HG03135 (cell line): ENCODE measurements at regions not wholly inside any gene's neighbourhood (a gene's known extent, or its start where the extent isn't known, plus 50 kb on each side); places are given as distances from the start of the nearest gene placed in this dataset.

Experiments used
- ATAC-seq: cut with Tn5 transposase; IDR thresholded peaks from one replicate; pipeline ENCODE4 v1.9.1; 2021; ENCODE audit warnings: mild to moderate bottlenecking, moderate library complexity; ENCODE audit not compliant: unreplicated experiment

GRCh38 chr15:62922514-62922913, 120.0 kb upstream of the TPM1 start:
- no peak for ATAC-seq

- no peak for ATAC-seq
Measured at GRCh38 chr15:62925875-62926274, 116.7 kb upstream of the TPM1 start.

GRCh38 chr15:62927196-62927595, 115.4 kb upstream of the TPM1 start:
- no peak for ATAC-seq

DNA sequence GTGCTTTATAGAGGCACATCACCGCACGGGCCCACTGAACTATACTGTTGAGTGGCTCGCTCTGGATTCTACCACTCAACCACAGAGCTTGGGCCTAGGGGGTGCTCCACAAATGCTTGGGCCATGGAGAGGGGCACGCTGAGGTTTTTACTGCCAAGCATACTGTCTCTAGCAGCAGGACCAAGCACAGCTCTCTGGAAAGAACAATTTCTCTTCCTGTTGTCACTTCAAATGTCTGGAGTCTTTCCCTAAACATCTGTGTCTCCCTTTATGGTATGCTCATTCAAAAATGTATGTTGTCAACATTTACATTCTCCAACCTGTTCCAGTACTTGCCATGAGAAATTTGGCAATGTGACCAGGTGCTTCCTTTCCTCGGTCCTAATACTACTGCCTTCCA, 114.7 kb upstream of the TPM1 start:
- no peak for ATAC-seq

GRCh38 chr15:62928242-62928999, 114.1 kb upstream of the TPM1 start:
- ATAC-seq, result no peak

GRCh38 chr15:62929000-62929357, 113.6 kb upstream of the TPM1 start:
- ATAC-seq, result no peak

- ATAC-seq, result no peak
Measured at GRCh38 chr15:62931650-62932049, 110.9 kb upstream of the TPM1 start.

GRCh38 chr15:62932436-62932835, 110.1 kb upstream of the TPM1 start:
- ATAC-seq, result no peak

GRCh38 chr15:62933386-62933785, 109.2 kb upstream of the TPM1 start:
- no peak for ATAC-seq

DNA sequence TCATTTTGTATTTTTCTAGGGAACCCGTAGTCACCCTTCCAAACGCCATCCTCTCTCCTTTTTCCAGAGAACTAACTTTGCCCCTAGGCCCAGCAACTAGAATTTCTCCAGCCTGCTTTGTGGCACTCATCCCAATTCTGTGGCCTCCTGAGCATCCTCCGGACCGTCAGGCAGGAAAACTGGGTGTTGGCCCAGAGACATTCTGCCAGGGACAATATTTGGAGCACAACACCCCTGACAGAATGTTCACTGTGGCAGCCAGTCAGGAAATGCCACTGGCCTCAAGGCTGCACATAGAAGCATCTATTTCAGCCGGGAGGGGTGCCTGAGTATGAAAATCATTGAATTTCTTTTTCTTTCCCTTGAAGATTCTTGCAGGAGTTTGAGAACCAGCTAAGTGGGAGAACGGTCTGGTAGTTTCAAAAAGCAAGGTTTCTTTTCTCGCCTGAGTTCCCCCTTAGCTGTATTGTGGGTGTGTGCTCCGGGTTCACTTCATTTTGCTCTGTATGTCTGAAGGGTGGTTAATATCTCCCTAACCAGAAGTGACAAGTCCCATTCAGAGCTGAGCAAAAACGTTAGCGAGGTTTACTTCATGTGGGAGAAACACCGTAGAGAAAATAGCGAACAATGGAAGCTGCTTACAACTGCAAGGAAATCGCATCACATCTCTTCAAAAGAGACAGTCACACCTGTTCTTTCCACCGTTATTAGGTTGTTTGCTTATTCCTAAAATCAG, 108.1 kb upstream of the TPM1 start:
- no peak for ATAC-seq

GRCh38 chr15:62935300-62936081, 107.1 kb upstream of the TPM1 start:
- no peak for ATAC-seq

GRCh38 chr15:62938825-62939224, 103.7 kb upstream of the TPM1 start:
- no peak for ATAC-seq

DNA sequence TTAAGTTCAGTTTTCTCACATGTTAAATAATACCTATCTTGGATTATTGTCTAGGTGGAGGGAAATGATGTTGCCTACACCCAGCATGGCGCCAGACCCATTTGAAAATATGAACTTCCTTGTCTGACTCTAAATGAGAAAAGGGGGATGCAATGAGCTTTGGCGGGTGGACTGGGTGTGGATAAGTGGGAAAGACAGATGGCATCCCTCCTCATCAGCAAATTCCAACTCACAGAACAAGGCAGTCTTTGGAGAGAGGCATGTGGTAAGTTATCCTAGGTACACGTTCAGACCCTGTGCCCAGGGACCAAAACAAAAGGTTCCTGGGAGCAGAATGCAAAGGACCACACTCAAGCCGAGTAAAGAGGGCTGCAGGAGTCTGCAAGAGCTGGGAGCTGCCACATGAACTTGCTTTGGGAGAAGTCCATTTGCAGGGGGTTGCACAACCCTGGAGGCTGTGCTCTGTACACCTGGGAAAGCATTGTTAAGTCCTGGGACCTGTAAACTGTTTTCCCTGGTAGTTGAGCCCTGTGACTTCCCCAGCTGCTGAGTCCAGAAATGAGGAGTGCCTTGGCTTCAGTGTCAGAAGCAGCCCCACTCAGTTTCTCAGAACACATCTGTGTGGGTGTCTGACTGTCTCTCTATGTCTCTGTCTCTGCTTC, 102.3 kb upstream of the TPM1 start:
- no peak for ATAC-seq

- no peak for ATAC-seq
Measured at GRCh38 chr15:62940755-62941361, 101.7 kb upstream of the TPM1 start.

GRCh38 chr15:62941699-62942098, 100.8 kb upstream of the TPM1 start:
- ATAC-seq, result no peak

- no peak for ATAC-seq
Measured at GRCh38 chr15:62942428-62942827, 100.1 kb upstream of the TPM1 start.

DNA sequence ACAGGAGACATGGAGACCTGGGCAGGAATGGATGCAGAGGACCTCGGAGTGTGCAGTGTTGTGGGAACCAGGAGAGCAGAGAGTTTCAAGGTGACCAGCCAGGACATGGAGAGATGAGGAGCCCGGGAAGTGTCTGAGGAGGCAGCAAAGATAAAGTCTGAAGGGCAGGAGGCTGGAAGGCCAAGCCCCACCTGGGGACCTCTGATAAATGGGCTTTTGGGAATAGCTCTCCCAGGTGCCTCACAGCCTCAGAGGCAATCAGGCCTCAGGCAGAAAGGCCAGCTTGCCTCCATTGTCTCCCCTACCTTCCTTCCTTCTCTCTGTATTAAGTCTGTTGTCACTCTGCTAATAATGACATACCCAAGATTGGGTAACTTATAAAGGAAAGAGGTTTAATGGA, 97.5 kb upstream of the TPM1 start:
- ATAC-seq, result no peak

- ATAC-seq, result no peak
Measured at GRCh38 chr15:62945760-62946159, 96.8 kb upstream of the TPM1 start.

- ATAC-seq, result no peak
Measured at GRCh38 chr15:62946940-62947339, 95.6 kb upstream of the TPM1 start.

- no peak for ATAC-seq
Measured at GRCh38 chr15:62950462-62950931, 92.0 kb upstream of the TPM1 start.

- ATAC-seq, result no peak
Measured at GRCh38 chr15:62951481-62951880, 91.1 kb upstream of the TPM1 start.
